Endothelial cell of umbilical vein (primary cell): ENCODE measurements at regions not wholly inside any gene's neighbourhood (a gene's known extent, or its start where the extent isn't known, plus 50 kb on each side); places are given as distances from the start of the nearest gene placed in this dataset.

Experiments used
- BruUV-seq: library from RNA; stranded (reverse); fragments of 400-500 nt; replicated peaks from 2 replicates; lab custom pipeline; 2021; lab: Mats Ljungman, UMichigan
- CTCF ChIA-PET: fragments of 300-600, 350-600 bp; sonication (Branson Sonifier 250); formaldehyde crosslinking; loops from one replicate; lab custom pipeline; 2021; ENCODE audit warnings: antibody characterized with exemption, inconsistent platforms; lab: Charles Lee
- POLR2A ChIA-PET: fragments of 300-600, 350-600 bp; sonication (Branson Sonifier 250); formaldehyde crosslinking; loops from one replicate; lab custom pipeline; 2021; ENCODE audit warnings: antibody characterized with exemption, inconsistent platforms; lab: Charles Lee
- DNase-seq: peaks from one replicate; pipeline ENCODE4 v3.0.0-alpha.2; 2011; ENCODE audit warnings: low read depth, low spot score
- FAIRE-seq: peaks from 2 replicates; lab custom pipeline; 2011; peaks lifted over from hg19 to GRCh38; lab: Jason Lieb, UNC
- H2AFZ ChIP-seq: 2 replicates; pipeline ENCODE4 v1.6.0; 2012; ENCODE audit warnings: low read depth, low read length, control low read depth, inconsistent platforms
- H3K27ac ChIP-seq: 2 replicates; pipeline ENCODE4 v1.5.1; 2011; ENCODE audit warnings: low read depth, mild to moderate bottlenecking, control low read depth, low read length, moderate library complexity; ENCODE audit not compliant: insufficient read depth
- H3K27me3 ChIP-seq, 2 experiments: 2 replicates each; pipeline versions ENCODE4 v1.6.0 to v1.6.1; 2011; ENCODE audit warnings: low read length in 2 of 2, mixed read lengths in 1 of 2; ENCODE audit not compliant: control insufficient read depth in 2 of 2, insufficient read depth in 2 of 2
- H3K36me3 ChIP-seq, 2 experiments: 2 replicates in 1 of 2; 3 replicates in 1 of 2; pipeline ENCODE4 v1.5.1; 2011; ENCODE audit warnings: low read length in 2 of 2, mild to moderate bottlenecking in 1 of 2, moderate library complexity in 1 of 2; ENCODE audit not compliant: control insufficient read depth in 2 of 2, insufficient read depth in 2 of 2; ENCODE audit errors: extremely low read depth in 1 of 2
- H3K4me1 ChIP-seq: 3 replicates; pipeline ENCODE4 v1.5.1; 2011; ENCODE audit warnings: mild to moderate bottlenecking, low read length; ENCODE audit not compliant: control insufficient read depth, insufficient read depth; ENCODE audit errors: extremely low read depth
- H3K4me2 ChIP-seq: 2 replicates; pipeline ENCODE4 v1.6.1; 2011; ENCODE audit warnings: low read length, control low read depth, mixed read lengths; ENCODE audit not compliant: insufficient read depth
- H3K4me3 ChIP-seq, 3 experiments: fragments of 200-600 bp in 1 of 3; sonication (generic), shearing (Covaris generic) in 1 of 3; replicated peaks in 1 of 3; 2 replicates each; pipeline ENCODE4 v1.5.1; 2011 to 2016; ENCODE audit warnings: control low read depth in 3 of 3, low read length in 3 of 3, mild to moderate bottlenecking in 2 of 3, inconsistent platforms in 1 of 3, low read depth in 1 of 3, moderate library complexity in 1 of 3; ENCODE audit not compliant: insufficient read depth in 1 of 3
- H3K79me2 ChIP-seq: 2 replicates; pipeline ENCODE4 v1.6.0; 2012; ENCODE audit warnings: low read length, inconsistent platforms; ENCODE audit not compliant: control insufficient read depth, insufficient read depth
- H3K9ac ChIP-seq: replicated peaks from 2 replicates; pipeline ENCODE3; 2011; ENCODE audit warnings: low read length, control low read depth; ENCODE audit not compliant: insufficient read depth; ENCODE audit errors: extremely low read depth
- H3K9me1 ChIP-seq: replicated peaks from 3 replicates; pipeline ENCODE4 v1.6.0; 2011; ENCODE audit warnings: mild to moderate bottlenecking, low read length; ENCODE audit not compliant: control insufficient read depth, insufficient read depth; ENCODE audit errors: extremely low read depth
- H3K9me3 ChIP-seq: replicated peaks from 2 replicates; pipeline ENCODE4 v1.5.1; 2012; ENCODE audit warnings: low read length, inconsistent platforms; ENCODE audit not compliant: control insufficient read depth, insufficient read depth
- H4K20me1 ChIP-seq: replicated peaks from 2 replicates; pipeline ENCODE3; 2011; ENCODE audit warnings: mild to moderate bottlenecking, low read length; ENCODE audit not compliant: control insufficient read depth, insufficient read depth; ENCODE audit errors: extremely low read depth
- EZH2 ChIP-seq: IDR thresholded peaks from 2 replicates; pipeline ENCODE4 v1.6.1; 2012; ENCODE audit warnings: borderline replicate concordance, low read depth, mild to moderate bottlenecking, moderate library complexity, low read length, inconsistent platforms; ENCODE audit not compliant: severe bottlenecking
- FOS ChIP-seq: IDR thresholded peaks from 2 replicates; pipeline ENCODE4 v1.6.1; 2011; ENCODE audit warnings: mild to moderate bottlenecking, low read length, moderate library complexity, borderline replicate concordance; ENCODE audit not compliant: insufficient read depth
- GATA2 ChIP-seq: IDR thresholded peaks from 2 replicates; pipeline ENCODE4 v1.7.0; 2011; ENCODE audit warnings: low read depth, mild to moderate bottlenecking, moderate library complexity, mixed read lengths, low read length; ENCODE audit not compliant: insufficient read length, insufficient read depth
- JUN ChIP-seq: IDR thresholded peaks from 2 replicates; pipeline ENCODE4 v1.6.1; 2011; ENCODE audit warnings: borderline replicate concordance, low read depth; ENCODE audit not compliant: insufficient read length, insufficient read depth
- MAX ChIP-seq: IDR thresholded peaks from 2 replicates; pipeline ENCODE4 v1.6.1; 2011; ENCODE audit not compliant: insufficient read depth, insufficient read length
- MYC ChIP-seq: IDR thresholded peaks from one replicate; pipeline ENCODE4 v1.6.1; 2011; ENCODE audit warnings: mild to moderate bottlenecking, low read depth, low read length
- POLR2A ChIP-seq: IDR thresholded peaks from 2 replicates; pipeline ENCODE4 v1.6.1; 2012; ENCODE audit warnings: low read depth, mild to moderate bottlenecking, control low read depth, low read length
- POLR2AphosphoS5 ChIP-seq: IDR thresholded peaks from 2 replicates; pipeline ENCODE4 v1.6.1; 2012; ENCODE audit warnings: low read depth, mild to moderate bottlenecking, control low read depth, low read length, moderate library complexity; ENCODE audit not compliant: insufficient read depth
- dilution Hi-C: fragments of 300-500 bp; cut with MboI; formaldehyde crosslinking; loops from one replicate; pipeline ENCODE4 v1.15.0; 2019; ENCODE audit warnings: low sequenced_read_pairs; ENCODE audit not compliant: extremely low pct_ligation_motif_present
- intact Hi-C: fragments of 100-400 bp; cut with micrococcal nuclease; formaldehyde crosslinking; loops from one replicate; pipeline ENCODE4 v1.10.0; 2022
- TF ChIP-seq, protein P1 (sequence below), 2 donors: IDR thresholded peaks; 1 replicate in 1 of 2; 2 replicates in 1 of 2; pipeline ENCODE4 v1.5.1; 2011; ENCODE audit warnings: low read length in 2 of 2, mild to moderate bottlenecking in 2 of 2, moderate library complexity in 2 of 2, control low read depth in 1 of 2, inconsistent platforms in 1 of 2, low read depth in 1 of 2; ENCODE audit not compliant: insufficient read depth in 1 of 2; ENCODE audit errors: extremely low read depth in 1 of 2

GRCh38 chr9:85289142-85289541, 452.6 kb downstream of the AGTPBP1 start:
- Histone ChIP-seq H3K4me3 (no peak overlapping the region), H3K4me1 (no peaks in the 10 kb centered on the region), H3K27me3 (no peaks in the 10 kb centered on the region), H3K4me2 (no peak overlapping the region), H2AFZ (no peak overlapping the region), H3K9me1 (no peaks in the 10 kb centered on the region), H3K9ac (no peak overlapping the region), H3K27ac (no peak overlapping the region), H4K20me1 (no peaks in the 10 kb centered on the region), H3K79me2 (no peaks in the 10 kb centered on the region), H3K36me3 (no peaks in the 10 kb centered on the region), H3K9me3 (no peaks in the 10 kb centered on the region)
- TF ChIP-seq, protein P1, sequence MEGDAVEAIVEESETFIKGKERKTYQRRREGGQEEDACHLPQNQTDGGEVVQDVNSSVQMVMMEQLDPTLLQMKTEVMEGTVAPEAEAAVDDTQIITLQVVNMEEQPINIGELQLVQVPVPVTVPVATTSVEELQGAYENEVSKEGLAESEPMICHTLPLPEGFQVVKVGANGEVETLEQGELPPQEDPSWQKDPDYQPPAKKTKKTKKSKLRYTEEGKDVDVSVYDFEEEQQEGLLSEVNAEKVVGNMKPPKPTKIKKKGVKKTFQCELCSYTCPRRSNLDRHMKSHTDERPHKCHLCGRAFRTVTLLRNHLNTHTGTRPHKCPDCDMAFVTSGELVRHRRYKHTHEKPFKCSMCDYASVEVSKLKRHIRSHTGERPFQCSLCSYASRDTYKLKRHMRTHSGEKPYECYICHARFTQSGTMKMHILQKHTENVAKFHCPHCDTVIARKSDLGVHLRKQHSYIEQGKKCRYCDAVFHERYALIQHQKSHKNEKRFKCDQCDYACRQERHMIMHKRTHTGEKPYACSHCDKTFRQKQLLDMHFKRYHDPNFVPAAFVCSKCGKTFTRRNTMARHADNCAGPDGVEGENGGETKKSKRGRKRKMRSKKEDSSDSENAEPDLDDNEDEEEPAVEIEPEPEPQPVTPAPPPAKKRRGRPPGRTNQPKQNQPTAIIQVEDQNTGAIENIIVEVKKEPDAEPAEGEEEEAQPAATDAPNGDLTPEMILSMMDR (IDR thresholded peaks at IDR 0.05; ENCODE audit: extremely low read depth in 1 of 2, insufficient read depth in 1 of 2, low read depth in 1 of 2, low read length in 2 of 2), result no peak
- no peak for TF ChIP-seq JUN
- TF ChIP-seq EZH2, result no peak
- TF ChIP-seq MAX, result no peak
- TF ChIP-seq POLR2AphosphoS5, result no peak
- TF ChIP-seq POLR2A, result no peak
- TF ChIP-seq MYC, result no peak
- TF ChIP-seq GATA2, result no peak
- no peak for TF ChIP-seq FOS
- DNase-seq, result no peak
- dilution Hi-C loops (no loop called here), intact Hi-C loops (no loop called here)
- ChIA-PET CTCF (interaction anchor here (0.6 to 0.8 kb wide), 2 partner anchors 292 to 892 kb away, joined by 3 read pairs; no protein-coding TSS in a partner anchor), POLR2A (no interaction called here)
- no TSS peak for BruUV-seq
- FAIRE-seq, result no peak
